Right forelimb (tissue), 1 donor: ENCODE measurements at regions not wholly inside any gene's neighbourhood (a gene's known extent, or its start where the extent isn't known, plus 50 kb on each side); places are given as distances from the start of the nearest gene placed in this dataset.
"Not testable (repeated sequence)": the region's sequence is repeated elsewhere in the genome, so short reads cannot be mapped to it uniquely, and the experiment has no call there.

Source experiments
- DNase-seq: peaks from one replicate; pipeline ENCODE4 v3.0.0-alpha.2; 2018

- not testable (repeated sequence) for DNase-seq
These were observed 335.0 kb downstream of the SRGAP2C start for GRCh38 chr1:121519756-121520286.

DNA sequence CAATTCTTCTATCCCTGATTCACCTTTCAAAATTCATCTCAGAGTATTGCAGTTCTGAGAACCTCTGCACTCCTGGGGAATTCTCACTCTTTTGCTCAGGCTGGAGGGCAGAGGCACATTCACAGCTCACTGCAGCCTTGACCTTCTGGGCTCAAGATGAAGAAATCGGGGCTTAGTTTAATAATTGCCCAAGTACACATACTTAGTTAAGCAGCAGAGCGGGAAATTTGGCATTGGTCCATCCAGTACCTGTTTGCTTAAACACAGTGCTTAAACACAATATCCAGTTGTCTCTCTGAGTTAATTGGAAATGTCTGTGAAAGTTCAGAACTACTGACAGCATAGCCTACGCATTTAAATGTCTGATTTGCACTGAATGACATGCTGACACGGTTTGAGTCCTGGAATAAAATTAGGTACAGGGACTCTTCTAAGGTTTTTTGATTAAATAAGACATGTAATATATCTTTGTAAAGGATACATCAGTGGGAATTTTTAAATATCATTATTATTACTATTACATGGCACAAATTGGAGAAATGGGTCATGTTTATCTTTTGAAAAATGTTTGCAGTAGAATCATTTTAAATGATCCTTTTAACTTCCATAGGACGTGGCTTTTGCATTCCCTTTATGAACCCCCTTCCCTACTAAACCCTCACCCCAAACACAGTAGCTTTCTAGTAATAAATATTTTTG, 337.4 kb downstream of the SRGAP2C start:
- DNase-seq, result no peak

DNA sequence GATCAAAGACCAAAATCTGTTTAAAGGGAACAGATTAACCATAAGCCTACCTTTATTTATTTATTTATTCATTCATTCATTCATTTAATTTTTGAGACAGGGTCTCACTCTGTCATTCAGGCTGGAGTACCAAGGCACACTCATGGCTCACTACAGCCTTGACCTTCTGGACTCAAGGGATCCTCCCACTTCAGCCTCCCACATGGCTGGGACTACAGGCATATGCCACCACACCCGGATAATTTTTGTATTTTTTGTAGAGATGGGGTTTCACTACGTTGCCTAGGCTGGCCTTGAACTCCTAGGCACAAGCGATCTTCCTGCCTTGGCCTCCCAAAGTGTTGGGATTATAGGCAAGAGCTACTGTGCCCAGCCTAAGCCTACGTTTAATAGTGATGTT, 338.3 kb downstream of the SRGAP2C start:
- not testable (repeated sequence) for DNase-seq

GRCh38 chr1:121525355-121525754, 340.6 kb downstream of the SRGAP2C start:
- no peak for DNase-seq

- DNase-seq, result not testable (repeated sequence)
These were observed 344.2 kb downstream of the SRGAP2C start for GRCh38 chr1:121528958-121529357.

DNA sequence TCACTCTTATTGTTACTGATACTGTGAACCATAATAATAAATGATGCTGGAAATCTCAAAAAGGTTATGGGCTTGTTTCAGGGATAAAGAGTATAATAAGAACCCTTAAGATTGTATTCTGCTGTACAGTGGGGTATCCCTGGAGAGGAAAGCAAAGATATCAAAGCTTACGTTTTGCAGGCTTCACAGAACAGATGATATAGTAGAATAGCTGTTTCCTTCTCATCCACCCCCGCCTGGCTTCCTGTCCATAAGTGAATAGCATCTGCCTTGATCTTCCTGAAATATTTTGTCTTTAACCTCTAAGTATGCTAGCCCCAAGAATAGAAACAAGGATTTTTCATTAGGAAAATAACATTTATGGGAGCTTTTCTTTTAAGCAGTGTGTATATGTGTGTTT, 345.3 kb downstream of the SRGAP2C start:
- not testable (repeated sequence) for DNase-seq

DNA sequence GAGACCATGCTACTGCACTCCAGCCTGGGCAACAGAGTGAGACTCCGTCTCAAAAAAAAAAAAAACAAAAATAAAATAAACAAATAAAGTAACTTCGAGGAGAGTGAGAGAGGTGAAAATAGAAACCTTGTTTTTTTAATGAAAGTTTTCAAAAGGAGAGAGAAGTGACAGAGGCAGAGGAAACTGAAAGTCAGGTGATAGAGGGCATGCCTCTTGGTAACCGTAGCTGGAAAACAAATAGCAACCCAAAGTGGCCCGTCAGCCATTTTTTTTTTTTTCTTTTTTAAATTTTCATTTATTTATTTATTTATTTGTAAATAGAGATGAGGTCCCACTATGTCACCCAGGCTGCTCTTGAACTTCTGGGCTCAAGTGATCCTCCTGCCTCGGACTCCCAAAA, 347.0 kb downstream of the SRGAP2C start:
- DNase-seq, result not testable (repeated sequence)

DNA sequence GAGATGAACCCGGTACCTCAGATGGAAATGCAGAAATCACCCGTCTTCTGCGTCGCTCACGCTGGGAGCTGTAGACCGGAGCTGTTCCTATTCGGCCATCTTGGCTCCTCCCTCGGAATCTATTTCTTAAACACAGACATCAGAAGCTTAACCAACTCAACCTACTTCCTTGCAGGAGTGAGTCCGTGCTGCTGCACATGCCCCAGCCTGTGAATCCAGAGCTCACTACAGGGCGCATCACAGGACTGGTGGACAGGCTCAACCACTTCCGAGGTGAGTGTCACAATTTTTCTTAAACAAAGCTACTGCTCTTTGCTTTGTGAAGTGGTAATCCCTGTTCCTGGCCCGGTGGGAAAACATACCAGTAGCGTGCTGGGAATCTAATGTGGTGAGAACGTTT, 353.4 kb downstream of the SRGAP2C start:
- DNase-seq, result not testable (repeated sequence)

GRCh38 chr1:121538943-121539575, 354.3 kb downstream of the SRGAP2C start:
- no peak for DNase-seq

GRCh38 chr1:121543988-121544387, 359.2 kb downstream of the SRGAP2C start:
- DNase-seq, result not testable (repeated sequence)

DNA sequence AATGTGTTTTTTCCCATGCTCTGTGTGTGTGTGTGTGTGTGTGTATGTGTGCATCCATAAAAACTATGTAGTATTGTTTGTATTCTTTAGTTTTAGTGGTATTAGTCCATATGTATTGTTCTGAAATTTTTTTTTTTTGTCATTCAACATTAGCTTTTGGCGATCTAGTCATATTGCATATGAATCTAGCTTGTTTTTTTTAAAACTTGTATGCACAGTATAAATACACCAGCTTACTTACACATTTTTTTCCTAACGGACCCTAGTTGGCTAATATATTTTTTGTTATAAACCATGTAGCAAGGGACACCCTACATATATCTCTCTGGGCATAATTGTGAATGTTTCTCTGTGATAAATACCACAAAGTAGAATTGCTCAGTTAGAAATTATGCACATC, 359.7 kb downstream of the SRGAP2C start:
- DNase-seq, result no peak

DNA sequence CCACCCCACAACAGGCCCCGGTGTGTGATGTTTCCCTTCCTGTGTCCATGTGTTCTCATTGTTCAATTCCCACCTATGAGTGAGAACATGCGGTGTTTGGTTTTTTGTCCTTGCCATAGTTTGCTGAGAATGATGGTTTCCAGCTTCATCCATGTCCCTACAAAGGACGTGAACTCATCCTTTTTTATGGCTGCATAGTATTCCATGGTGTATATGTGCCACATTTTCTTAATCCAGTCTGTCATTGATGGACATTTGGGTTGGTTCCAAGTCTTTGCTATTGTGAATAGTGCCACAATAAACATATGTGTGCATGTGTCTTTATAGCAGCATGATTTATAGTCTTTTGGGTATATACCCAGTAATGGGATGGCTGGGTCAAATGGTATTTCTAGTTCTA, 361.1 kb downstream of the SRGAP2C start:
- not testable (repeated sequence) for DNase-seq

GRCh38 chr1:121546830-121547591, 362.2 kb downstream of the SRGAP2C start:
- no peak for DNase-seq

DNA sequence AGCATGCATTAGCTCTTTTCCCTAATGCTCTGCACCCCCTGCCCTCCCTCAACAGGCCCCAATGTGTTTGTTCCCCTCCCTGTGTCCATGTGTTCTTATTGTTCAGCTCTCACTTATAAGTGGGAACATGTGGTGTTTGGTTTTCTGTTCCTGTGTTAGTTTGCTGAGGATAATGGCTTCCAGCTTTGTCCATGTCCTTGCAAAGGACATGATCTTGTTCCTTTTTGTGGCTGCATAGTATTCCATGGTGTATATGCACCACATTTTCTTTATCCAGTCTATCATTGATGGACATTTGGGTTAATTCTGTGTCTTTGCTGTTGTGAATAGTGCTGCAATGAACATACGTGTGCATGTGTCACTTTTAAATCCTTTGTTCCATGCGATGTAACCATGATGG, 363.0 kb downstream of the SRGAP2C start:
- DNase-seq, result not testable (repeated sequence)

GRCh38 chr1:121550817-121551216, 366.0 kb downstream of the SRGAP2C start:
- DNase-seq, result not testable (repeated sequence)

DNA sequence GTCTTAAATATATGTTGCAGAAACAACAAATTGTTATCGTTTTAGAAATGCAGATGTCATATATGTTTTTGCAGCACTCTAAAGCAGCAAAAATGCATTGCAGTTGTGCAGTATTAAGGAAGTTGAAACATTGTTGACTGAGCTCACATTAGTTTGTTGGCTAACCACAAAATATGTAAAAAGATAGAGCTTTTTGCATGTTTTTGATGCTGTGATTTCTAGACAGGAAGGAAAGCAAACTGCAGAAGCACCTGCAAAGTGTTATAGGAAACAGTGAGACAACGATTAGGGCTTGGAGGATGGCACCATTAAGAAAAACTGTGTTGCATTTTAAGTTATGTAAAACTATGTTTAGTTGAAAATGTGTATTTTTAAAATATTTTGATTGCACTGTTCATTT, 366.7 kb downstream of the SRGAP2C start:
- not testable (repeated sequence) for DNase-seq

- DNase-seq, result not testable (repeated sequence)
These were observed 371.8 kb downstream of the SRGAP2C start for GRCh38 chr1:121556560-121556959.

DNA sequence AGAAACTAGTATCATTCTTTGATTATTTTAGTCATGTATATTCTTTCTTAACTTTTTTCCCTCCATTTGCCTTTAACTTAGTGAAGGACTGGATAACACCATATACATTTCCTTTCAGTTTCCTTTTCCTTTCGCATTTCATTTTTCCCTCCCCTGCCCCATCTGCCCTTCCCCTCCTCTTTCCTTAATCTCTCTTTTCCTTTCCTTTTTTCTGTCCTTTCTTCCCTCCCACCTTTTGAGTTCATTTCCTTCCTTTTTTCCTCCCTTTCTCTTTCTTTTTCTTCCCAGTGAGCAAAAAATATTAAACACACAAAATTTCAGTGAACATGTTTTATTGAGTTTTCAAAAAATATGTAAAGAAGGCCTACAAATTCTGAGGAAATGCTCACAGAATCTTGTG, 373.3 kb downstream of the SRGAP2C start:
- not testable (repeated sequence) for DNase-seq

- no peak for DNase-seq
These were observed 373.7 kb downstream of the SRGAP2C start for GRCh38 chr1:121558514-121558913.

GRCh38 chr1:121566346-121566745, 381.6 kb downstream of the SRGAP2C start:
- no peak for DNase-seq

DNA sequence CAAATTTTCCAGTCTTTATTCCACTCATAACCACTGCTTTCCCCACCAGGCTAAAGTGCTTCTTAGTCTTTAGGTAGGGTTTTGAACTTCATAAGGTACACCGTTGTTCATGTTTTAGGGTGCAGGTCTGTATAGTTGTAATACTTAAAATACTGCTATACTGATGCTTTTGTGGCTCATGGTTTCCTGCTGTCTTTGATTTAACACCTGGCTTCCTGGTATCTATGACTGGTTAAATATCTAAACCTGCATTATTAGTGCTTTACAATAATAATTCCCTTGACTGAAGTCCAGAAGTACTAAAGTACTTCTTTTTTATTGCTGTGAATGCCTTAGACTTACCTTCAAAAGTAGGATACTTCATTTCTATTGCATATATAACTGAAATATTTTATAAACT, 384.7 kb downstream of the SRGAP2C start:
- DNase-seq, result no peak

- not testable (repeated sequence) for DNase-seq
These were observed 389.2 kb downstream of the SRGAP2C start for GRCh38 chr1:121573881-121574504.

DNA sequence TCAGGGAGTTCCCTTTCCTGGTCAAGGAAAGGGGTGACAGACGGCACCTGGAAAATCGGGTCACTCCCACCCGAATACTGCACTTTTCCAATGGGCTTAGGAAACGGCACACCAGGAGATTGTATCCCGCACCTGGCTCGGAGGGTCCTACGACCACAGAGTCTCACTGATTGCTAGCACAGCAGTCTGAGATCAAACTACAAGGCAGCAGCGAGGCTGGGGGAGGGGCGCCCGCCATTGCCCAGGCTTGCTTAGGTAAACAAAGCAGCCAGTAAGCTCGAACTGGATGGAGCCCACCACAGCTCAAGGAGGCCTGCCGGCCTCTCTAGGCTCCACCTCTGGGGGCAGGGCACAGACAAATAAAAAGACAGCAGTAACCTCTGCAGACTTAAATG, 389.7 kb downstream of the SRGAP2C start:
- DNase-seq, result not testable (repeated sequence)
